Stimulated activated naive CD8-positive, alpha-beta T cell treated with anti-CD3 and anti-CD28 coated beads, Interleukin-15, amount 100 ng/mL, for 72 hours (primary cell): ENCODE measurements at regions not wholly inside any gene's neighbourhood (a gene's known extent, or its start where the extent isn't known, plus 50 kb on each side); places are given as distances from the start of the nearest gene placed in this dataset.
"Not testable (repeated sequence)": the region's sequence is repeated elsewhere in the genome, so short reads cannot be mapped to it uniquely, and the experiment has no call there.

Source experiments
- ATAC-seq: fragments of 150-1000 bp; cut with Tn5 transposase; 2 replicates; pipeline ENCODE4 v1.10.0; 2021; ENCODE audit warnings: mild to moderate bottlenecking, moderate library complexity
- DNase-seq, 2 donors: peaks; one replicate each; pipeline ENCODE4 v3.0.0; 2021 to 2022
- H3K27ac Mint-ChIP-seq, 2 donors: one replicate each; pipeline ENCODE4 v1.8.0; 2022; ENCODE audit warnings: mild to moderate bottlenecking in 2 of 2, mixed read lengths in 2 of 2, moderate library complexity in 2 of 2
- H3K27me3 Mint-ChIP-seq: one replicate; pipeline ENCODE4 v1.8.0; 2022; ENCODE audit warnings: mixed read lengths
- H3K4me1 Mint-ChIP-seq: one replicate; pipeline ENCODE4 v1.8.0; 2022; ENCODE audit warnings: mild to moderate bottlenecking, mixed read lengths
- H3K4me3 Mint-ChIP-seq, 2 donors: one replicate each; pipeline ENCODE4 v1.8.0; 2022; ENCODE audit warnings: mild to moderate bottlenecking in 2 of 2, mixed read lengths in 2 of 2, moderate library complexity in 1 of 2
- H3K9me3 Mint-ChIP-seq, 2 donors: one replicate each; pipeline ENCODE4 v1.8.0; 2022; ENCODE audit warnings: mixed read lengths in 2 of 2

DNA sequence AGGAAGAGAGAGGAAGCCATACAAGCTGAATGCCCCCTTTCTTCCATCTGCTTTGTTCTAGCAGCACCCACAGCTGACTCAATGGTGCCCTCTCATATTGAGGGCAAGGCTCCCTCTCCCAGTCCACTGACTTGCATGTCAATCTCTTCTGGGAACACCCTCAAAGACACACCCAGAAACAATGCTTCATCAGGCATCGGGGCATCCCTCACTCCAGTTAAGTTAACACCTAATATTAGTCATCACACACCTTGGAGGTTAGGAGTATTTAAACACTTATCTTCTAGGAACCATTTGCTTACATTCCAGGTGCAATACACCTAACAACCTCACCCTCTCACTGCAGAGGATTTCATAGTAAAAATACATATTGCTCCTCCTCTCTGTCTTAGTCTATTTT is 993.5 kb upstream of the DDX18 start:
- DNase-seq, result no peak
- H3K27me3 Mint-ChIP-seq, result no peaks in the 10 kb centered on the region
- no peak overlapping the region for H3K4me3 Mint-ChIP-seq
- no peak for ATAC-seq
- no peaks in the 10 kb centered on the region for H3K4me1 Mint-ChIP-seq
- H3K27ac Mint-ChIP-seq, result no peak overlapping the region
- peaks cover 0 to 11% of the 10 kb centered on the region in 2 donors for H3K9me3 Mint-ChIP-seq

DNA sequence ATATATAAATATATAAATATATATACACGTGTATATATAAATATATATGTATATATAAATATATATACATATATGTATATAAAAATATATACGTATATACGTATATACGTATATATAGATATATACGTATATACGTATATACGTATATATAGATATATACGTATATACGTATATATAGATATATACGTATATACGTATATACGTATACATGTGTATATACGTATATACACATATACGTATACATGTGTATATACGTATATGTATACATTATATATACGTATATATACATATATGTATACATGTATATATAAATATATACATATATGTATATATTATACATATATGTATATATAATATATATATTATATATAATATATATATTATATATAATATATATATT is 984.9 kb upstream of the DDX18 start:
- peaks cover 5 to 18% of the 10 kb centered on the region in 2 donors for H3K9me3 Mint-ChIP-seq
- H3K27ac Mint-ChIP-seq, DNase-seq, H3K27me3 Mint-ChIP-seq, ATAC-seq, H3K4me3 Mint-ChIP-seq, H3K4me1 Mint-ChIP-seq: not testable (repeated sequence)

GRCh38 chr2:116832148-116832547 is 982.3 kb upstream of the DDX18 start:
- no peaks in the 10 kb centered on the region for H3K4me1 Mint-ChIP-seq
- H3K4me3 Mint-ChIP-seq, result no peak overlapping the region
- H3K9me3 Mint-ChIP-seq, result peaks cover 13 to 18% of the 10 kb centered on the region in 2 donors
- DNase-seq (no peak), ATAC-seq (no peak)
- no peak overlapping the region for H3K27ac Mint-ChIP-seq
- no peaks in the 10 kb centered on the region for H3K27me3 Mint-ChIP-seq

GRCh38 chr2:116833052-116833451 is 981.4 kb upstream of the DDX18 start:
- no peak overlapping the region for H3K4me3 Mint-ChIP-seq
- ATAC-seq (no peak), DNase-seq (no peak)
- H3K4me1 Mint-ChIP-seq, result no peaks in the 10 kb centered on the region
- H3K9me3 Mint-ChIP-seq, result peaks cover 13 to 18% of the 10 kb centered on the region in 2 donors
- no peaks in the 10 kb centered on the region for H3K27me3 Mint-ChIP-seq
- H3K27ac Mint-ChIP-seq, result no peak overlapping the region

- no peaks in the 10 kb centered on the region for H3K4me1 Mint-ChIP-seq
- no peak overlapping the region for H3K27ac Mint-ChIP-seq
- ATAC-seq (no peak), DNase-seq (no peak)
- H3K9me3 Mint-ChIP-seq, result peaks cover 5 to 19% of the 10 kb centered on the region in 2 donors
- H3K4me3 Mint-ChIP-seq, result no peak overlapping the region
- no peaks in the 10 kb centered on the region for H3K27me3 Mint-ChIP-seq
These were observed 972.3 kb upstream of the DDX18 start for GRCh38 chr2:116842164-116842563.

GRCh38 chr2:116859708-116860107 is 954.8 kb upstream of the DDX18 start:
- Mint-ChIP-seq H3K4me1 (no peaks in the 10 kb centered on the region), H3K9me3 (peaks cover 26 to 38% of the 10 kb centered on the region in 2 donors), H3K27me3 (no peaks in the 10 kb centered on the region), H3K4me3 (no peak overlapping the region), H3K27ac (no peak overlapping the region)
- ATAC-seq (no peak), DNase-seq (no peak)

GRCh38 chr2:116874021-116874420 is 940.5 kb upstream of the DDX18 start:
- DNase-seq, result no peak
- H3K4me3 Mint-ChIP-seq, result no peak overlapping the region
- no peaks in the 10 kb centered on the region for H3K27me3 Mint-ChIP-seq
- H3K4me1 Mint-ChIP-seq, result no peaks in the 10 kb centered on the region
- peaks cover 12 to 35% of the 10 kb centered on the region in 2 donors for H3K9me3 Mint-ChIP-seq
- ATAC-seq, result no peak
- no peak overlapping the region for H3K27ac Mint-ChIP-seq

GRCh38 chr2:116877274-116877673 is 937.2 kb upstream of the DDX18 start:
- ATAC-seq, result no peak
- Mint-ChIP-seq H3K9me3 (peaks cover 10 to 27% of the 10 kb centered on the region in 2 donors), H3K27me3 (no peaks in the 10 kb centered on the region), H3K4me3 (no peak overlapping the region), H3K27ac (no peak overlapping the region), H3K4me1 (no peaks in the 10 kb centered on the region)
- DNase-seq, result no peak

DNA sequence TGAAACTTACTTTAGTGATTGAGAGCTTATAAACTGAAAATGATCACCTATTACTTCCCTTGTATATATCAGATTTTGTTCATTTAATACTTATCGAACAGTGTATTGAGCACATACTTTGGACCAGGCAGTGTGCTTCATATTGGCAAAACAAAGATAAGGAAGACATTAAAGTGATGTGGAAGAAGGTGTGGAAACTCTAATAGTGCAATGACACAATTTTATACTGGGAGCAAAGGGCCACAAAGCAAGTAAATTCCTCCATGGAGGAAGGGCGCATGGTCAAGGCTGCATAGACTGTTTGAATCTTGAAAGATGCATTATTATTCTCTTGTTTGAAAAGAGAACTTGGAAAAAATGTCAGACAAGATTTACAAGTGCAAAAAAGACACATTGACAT is 936.5 kb upstream of the DDX18 start:
- H3K27ac Mint-ChIP-seq, result no peak overlapping the region
- no peaks in the 10 kb centered on the region for H3K4me1 Mint-ChIP-seq
- no peaks in the 10 kb centered on the region for H3K27me3 Mint-ChIP-seq
- peaks cover 5 to 21% of the 10 kb centered on the region in 2 donors for H3K9me3 Mint-ChIP-seq
- H3K4me3 Mint-ChIP-seq, result no peak overlapping the region
- no peak for ATAC-seq
- no peak for DNase-seq

DNA sequence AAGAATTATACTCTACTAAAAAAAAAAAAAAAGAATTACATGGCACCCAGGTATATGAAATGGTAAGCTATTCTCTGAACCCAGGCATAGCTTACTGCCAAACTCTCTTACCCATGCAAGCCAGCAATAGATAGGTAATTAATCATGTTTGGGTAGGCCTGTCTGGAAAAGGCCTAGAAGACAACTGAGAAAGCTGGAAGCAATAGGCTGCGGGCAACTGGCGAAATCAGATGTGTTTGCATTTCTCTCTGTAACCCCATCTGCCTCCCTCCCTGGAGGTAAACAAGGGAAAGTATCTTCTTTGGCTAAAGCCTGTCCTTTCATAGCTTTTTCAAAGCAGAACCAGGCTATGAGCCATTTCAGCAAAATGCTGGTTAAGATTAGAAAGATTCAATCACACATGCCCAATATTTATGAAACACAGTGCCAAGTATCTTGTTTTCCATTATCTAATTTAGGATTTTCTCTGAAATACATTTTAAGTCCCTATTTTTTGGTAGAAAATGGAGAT is 934.8 kb upstream of the DDX18 start:
- ATAC-seq, result no peak
- Mint-ChIP-seq H3K4me1 (no peaks in the 10 kb centered on the region), H3K9me3 (peaks cover 0 to 15% of the 10 kb centered on the region in 2 donors), H3K27ac (no peak overlapping the region), H3K27me3 (no peaks in the 10 kb centered on the region), H3K4me3 (no peak overlapping the region)
- no peak for DNase-seq

- Mint-ChIP-seq H3K9me3 (peaks cover 5 to 13% of the 10 kb centered on the region in 2 donors), H3K27me3 (no peaks in the 10 kb centered on the region), H3K4me3 (no peak overlapping the region), H3K4me1 (no peaks in the 10 kb centered on the region), H3K27ac (no peak overlapping the region)
- ATAC-seq (no peak), DNase-seq (no peak)
These were observed 923.3 kb upstream of the DDX18 start for GRCh38 chr2:116891191-116891590.

DNA sequence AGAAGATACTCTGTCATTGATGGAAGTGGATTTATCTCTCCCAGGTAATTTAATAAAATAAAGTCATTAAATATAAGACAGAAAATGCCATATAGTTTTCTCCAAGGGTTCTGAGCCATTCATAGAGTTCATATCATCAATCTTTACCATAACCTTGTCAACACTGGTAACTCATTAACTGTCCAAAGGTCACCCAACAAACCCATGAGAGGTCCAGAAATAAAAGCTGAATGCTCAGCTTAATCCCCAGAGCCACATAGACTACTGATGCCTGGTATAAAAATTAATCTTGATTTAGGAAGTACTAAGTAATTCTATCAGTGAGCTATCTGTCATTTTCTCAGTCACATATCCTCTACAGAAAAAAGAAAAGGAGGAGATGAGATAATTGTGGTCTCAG is 903.0 kb upstream of the DDX18 start:
- no peak for DNase-seq
- peaks cover 4 to 11% of the 10 kb centered on the region in 2 donors for H3K9me3 Mint-ChIP-seq
- no peaks in the 10 kb centered on the region for H3K27me3 Mint-ChIP-seq
- H3K27ac Mint-ChIP-seq, result no peak overlapping the region
- no peaks in the 10 kb centered on the region for H3K4me1 Mint-ChIP-seq
- ATAC-seq, result no peak
- H3K4me3 Mint-ChIP-seq, result no peak overlapping the region

DNA sequence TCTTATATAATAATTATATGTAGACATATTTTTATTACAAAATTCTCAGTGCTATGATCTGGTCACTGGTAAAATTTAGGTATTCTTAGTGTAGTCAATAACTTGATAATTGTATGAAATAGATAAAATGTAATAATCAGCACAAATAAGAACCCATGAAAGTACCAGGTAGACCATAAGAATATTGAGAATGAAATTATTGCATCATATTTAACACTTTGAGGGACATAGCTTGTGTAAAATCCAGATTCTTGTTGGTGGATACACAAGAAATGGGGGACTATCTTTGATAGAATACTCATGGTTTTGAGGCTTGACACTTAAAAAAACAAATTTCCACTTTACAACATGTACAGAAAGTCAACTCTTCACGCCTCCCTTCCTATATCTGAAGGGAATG is 898.8 kb upstream of the DDX18 start:
- Mint-ChIP-seq H3K4me3 (no peak overlapping the region), H3K4me1 (no peaks in the 10 kb centered on the region), H3K27me3 (no peaks in the 10 kb centered on the region), H3K27ac (no peak overlapping the region), H3K9me3 (peaks cover 6 to 14% of the 10 kb centered on the region in 2 donors)
- DNase-seq (no peak), ATAC-seq (no peak)

- Mint-ChIP-seq H3K27ac (no peak overlapping the region), H3K4me3 (no peak overlapping the region), H3K4me1 (no peaks in the 10 kb centered on the region), H3K9me3 (peaks cover 6 to 13% of the 10 kb centered on the region in 2 donors), H3K27me3 (no peaks in the 10 kb centered on the region)
- ATAC-seq (no peak), DNase-seq (no peak)
These were observed 897.3 kb upstream of the DDX18 start for GRCh38 chr2:116917196-116917595.

DNA sequence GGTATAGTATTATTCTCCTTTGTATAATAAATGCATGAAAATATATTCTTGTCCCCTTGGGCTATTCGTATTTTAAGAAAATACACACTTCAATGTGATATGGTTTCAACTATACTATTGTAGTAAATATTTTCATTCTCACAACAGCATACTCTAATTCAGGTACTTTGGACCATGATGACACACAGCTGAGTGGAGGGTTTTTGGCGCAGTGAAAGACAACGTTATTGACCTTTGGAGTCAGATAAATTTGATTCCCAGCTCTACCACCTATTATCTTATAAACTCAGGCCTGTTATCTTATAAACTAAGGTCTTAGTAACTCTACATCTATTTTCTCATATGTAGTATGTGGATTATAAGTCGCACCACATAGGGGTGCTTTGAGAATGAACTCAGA is 895.9 kb upstream of the DDX18 start:
- DNase-seq, result no peak
- Mint-ChIP-seq H3K4me1 (no peaks in the 10 kb centered on the region), H3K27me3 (no peaks in the 10 kb centered on the region), H3K27ac (no peak overlapping the region), H3K4me3 (no peak overlapping the region), H3K9me3 (peaks cover 6 to 7% of the 10 kb centered on the region in 2 donors)
- no peak for ATAC-seq

- H3K27me3 Mint-ChIP-seq, result no peaks in the 10 kb centered on the region
- ATAC-seq (no peak), DNase-seq (no peak)
- H3K4me3 Mint-ChIP-seq, result no peak overlapping the region
- peaks cover 10 to 15% of the 10 kb centered on the region in 2 donors for H3K9me3 Mint-ChIP-seq
- H3K4me1 Mint-ChIP-seq, result no peaks in the 10 kb centered on the region
- no peak overlapping the region for H3K27ac Mint-ChIP-seq
These were observed 892.1 kb upstream of the DDX18 start for GRCh38 chr2:116922414-116922813.

DNA sequence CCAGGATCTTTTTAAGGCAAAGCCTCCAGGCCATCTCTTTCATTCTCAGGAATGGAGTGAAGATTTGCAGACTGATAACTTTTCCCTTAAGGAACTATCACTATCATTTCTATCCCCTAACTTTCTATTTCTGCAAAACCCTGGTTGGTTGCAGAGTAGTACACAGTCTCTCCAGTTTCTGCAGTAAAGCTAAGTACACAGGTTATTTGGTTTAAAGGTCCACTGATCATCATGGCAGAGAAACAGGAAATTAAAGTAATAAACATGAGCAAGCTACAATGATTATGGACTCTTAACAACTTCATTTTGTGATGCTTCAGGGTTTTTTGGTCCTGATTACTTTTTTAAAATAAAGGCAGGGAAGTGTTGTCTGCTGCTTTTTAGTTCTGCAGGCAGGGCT is 890.0 kb upstream of the DDX18 start:
- Mint-ChIP-seq H3K4me3 (no peak overlapping the region), H3K27me3 (no peaks in the 10 kb centered on the region), H3K27ac (no peak overlapping the region), H3K4me1 (no peaks in the 10 kb centered on the region), H3K9me3 (peaks cover 9 to 22% of the 10 kb centered on the region in 2 donors)
- DNase-seq (no peak), ATAC-seq (no peak)
